Neural cell (in vitro differentiated cells): ENCODE measurements at regions not wholly inside any gene's neighbourhood (a gene's known extent, or its start where the extent isn't known, plus 50 kb on each side); places are given as distances from the start of the nearest gene placed in this dataset.

ENCODE experiments used
- H2AFZ ChIP-seq: fragments of 200-600, 300-800 bp; sonication (generic), shearing (Covaris generic); 2 replicates; pipeline ENCODE4 v1.6.0; 2014; ENCODE audit warnings: low read depth, mild to moderate bottlenecking, antibody characterized with exemption, low read length, moderate library complexity
- H3F3A ChIP-seq: fragments of 200-600 bp; shearing (Covaris generic); 2 replicates; pipeline ENCODE4 v1.6.1; 2016; ENCODE audit warnings: mild to moderate bottlenecking, moderate library complexity, mixed read lengths, antibody characterized with exemption, low read length; ENCODE audit not compliant: insufficient read depth, poor library complexity, severe bottlenecking
- H3K27ac ChIP-seq: fragments of 200-600, 300-800 bp; sonication (generic), shearing (Covaris generic); 2 replicates; pipeline ENCODE4 v1.5.1; 2014; ENCODE audit warnings: mild to moderate bottlenecking, low read length, moderate library complexity
- H3K27me3 ChIP-seq: fragments of 300-800, 200-600 bp; sonication (generic), shearing (Covaris generic); 2 replicates; pipeline ENCODE4 v1.6.0; 2014; ENCODE audit warnings: mild to moderate bottlenecking, low read depth, low read length, moderate library complexity; ENCODE audit not compliant: insufficient read depth
- H3K36me3 ChIP-seq: fragments of 300-800, 200-600 bp; sonication (generic), shearing (Covaris generic); 2 replicates; pipeline ENCODE4 v1.5.1; 2014; ENCODE audit warnings: mild to moderate bottlenecking, antibody characterized with exemption, low read length, moderate library complexity; ENCODE audit not compliant: insufficient read depth
- H3K4me2 ChIP-seq: fragments of 300-800, 200-600 bp; sonication (generic), shearing (Covaris generic); 2 replicates; pipeline ENCODE4 v1.6.0; 2014; ENCODE audit warnings: mild to moderate bottlenecking, low read length
- H3K4me3 ChIP-seq: fragments of 300-800, 200-600 bp; sonication (generic), shearing (Covaris generic); 2 replicates; pipeline ENCODE4 v1.5.1; 2014; ENCODE audit warnings: mild to moderate bottlenecking, low read length, moderate library complexity
- H3K79me2 ChIP-seq: fragments of 200-600 bp; shearing (Covaris generic); replicated peaks from 2 replicates; pipeline ENCODE4 v1.6.0; 2014; ENCODE audit warnings: mild to moderate bottlenecking, low read length, moderate library complexity; ENCODE audit not compliant: insufficient read depth
- H3K9ac ChIP-seq: fragments of 300-800, 200-600 bp; sonication (generic), shearing (Covaris generic); 2 replicates; pipeline ENCODE4 v1.6.1; 2016; ENCODE audit warnings: mild to moderate bottlenecking, low read length, mixed read lengths
- H3K9me2 ChIP-seq: fragments of 200-600 bp; shearing (Covaris generic); 2 replicates; pipeline ENCODE4 v1.6.1; 2016; ENCODE audit warnings: mild to moderate bottlenecking, low read length, mixed read lengths; ENCODE audit not compliant: insufficient read depth
- H3K9me3 ChIP-seq: fragments of 200-600, 300-800 bp; sonication (generic), shearing (Covaris generic); 2 replicates; pipeline ENCODE4 v1.6.1; 2016; ENCODE audit warnings: mild to moderate bottlenecking, mixed run types, low read length, moderate library complexity, mixed read lengths
- H4K20me1 ChIP-seq: fragments of 200-600 bp; shearing (Covaris generic); 2 replicates; pipeline ENCODE4 v1.6.1; 2016; ENCODE audit warnings: mild to moderate bottlenecking, mixed run types; ENCODE audit not compliant: insufficient read depth
- CTCF ChIP-seq: fragments of 450-650 bp; IDR thresholded peaks from 2 replicates; pipeline ENCODE4 v1.5.1; 2014; ENCODE audit warnings: antibody characterized with exemption, mild to moderate bottlenecking, moderate library complexity; ENCODE audit not compliant: poor library complexity, severe bottlenecking
- EP300 ChIP-seq: fragments of 450-650 bp; conservative IDR thresholded peaks from 2 replicates; pipeline ENCODE4 v1.6.1; 2014; ENCODE audit warnings: antibody characterized with exemption, mild to moderate bottlenecking, moderate library complexity; ENCODE audit not compliant: poor library complexity, severe bottlenecking
- EZH2 ChIP-seq: fragments of 200-600, 300-800 bp; shearing (Covaris generic), sonication (generic); IDR thresholded peaks from 2 replicates; pipeline ENCODE4 v1.6.1; 2014; ENCODE audit warnings: antibody characterized with exemption, low read length, borderline replicate concordance, mild to moderate bottlenecking; ENCODE audit not compliant: insufficient read depth, poor library complexity, severe bottlenecking
- MXI1 ChIP-seq: fragments of 450-650 bp; conservative IDR thresholded peaks from 2 replicates; pipeline ENCODE4 v1.6.1; 2014; ENCODE audit warnings: antibody characterized with exemption, mild to moderate bottlenecking; ENCODE audit not compliant: poor library complexity, severe bottlenecking
- POLR2AphosphoS5 ChIP-seq: IDR thresholded peaks from 2 replicates; pipeline ENCODE4 v1.6.1; 2012
- REST ChIP-seq: IDR thresholded peaks from 2 replicates; pipeline ENCODE4 v1.6.1; 2012; ENCODE audit warnings: borderline replicate concordance
- SMC3 ChIP-seq: fragments of 450-650 bp; conservative IDR thresholded peaks from 2 replicates; pipeline ENCODE4 v1.6.1; 2014; ENCODE audit warnings: antibody characterized with exemption, mild to moderate bottlenecking, moderate library complexity; ENCODE audit not compliant: poor library complexity
- TAF1 ChIP-seq: IDR thresholded peaks from 2 replicates; pipeline ENCODE4 v1.6.1; 2012; ENCODE audit warnings: low read depth

- H3K9me2 ChIP-seq = no peaks in the 10 kb centered on the region
- H3K9me3 ChIP-seq = peaks cover under 1% of the 10 kb centered on the region
- no peaks in the 10 kb centered on the region for H4K20me1 ChIP-seq
- no peaks in the 10 kb centered on the region for H3K79me2 ChIP-seq
- no peak overlapping the region for H3K4me2 ChIP-seq
- H3F3A ChIP-seq = no peaks in the 10 kb centered on the region
- no peak overlapping the region for H2AFZ ChIP-seq
- no peak overlapping the region for H3K4me3 ChIP-seq
- H3K27me3 ChIP-seq = no peaks in the 10 kb centered on the region
- H3K9ac ChIP-seq = no peak overlapping the region
- H3K36me3 ChIP-seq = no peaks in the 10 kb centered on the region
- no peak overlapping the region for H3K27ac ChIP-seq
- TF ChIP-seq CTCF = no peak
- no peak for TF ChIP-seq EZH2
- TF ChIP-seq REST = no peak
- TF ChIP-seq SMC3 = no peak
- TF ChIP-seq MXI1 = no peak
These were observed 135.4 kb downstream of the SYT10 start for GRCh38 chr12:33304176-33304575.

GRCh38 chr12:33296529-33296928, 143.1 kb downstream of the SYT10 start:
- H3K79me2 ChIP-seq = no peaks in the 10 kb centered on the region
- no peak overlapping the region for H3K4me2 ChIP-seq
- H3K27ac ChIP-seq = no peak overlapping the region
- no peaks in the 10 kb centered on the region for H4K20me1 ChIP-seq
- H3K4me3 ChIP-seq = no peak overlapping the region
- no peak overlapping the region for H3K9ac ChIP-seq
- TF ChIP-seq MXI1 (no peak), EP300 (no peak), TAF1 (no peak), CTCF (no peak), POLR2AphosphoS5 (no peak)
- H3K27me3 ChIP-seq = no peaks in the 10 kb centered on the region
- peaks cover 5% of the 10 kb centered on the region for H3K9me3 ChIP-seq
- H3K9me2 ChIP-seq = no peaks in the 10 kb centered on the region
- H3F3A ChIP-seq = no peaks in the 10 kb centered on the region
- no peak overlapping the region for H2AFZ ChIP-seq
- no peaks in the 10 kb centered on the region for H3K36me3 ChIP-seq
